ENCODE measurements at regions not wholly inside any gene's neighbourhood (a gene's known extent, or its start where the extent isn't known, plus 50 kb on each side); places are given as distances from the start of the nearest gene placed in this dataset.

DNA sequence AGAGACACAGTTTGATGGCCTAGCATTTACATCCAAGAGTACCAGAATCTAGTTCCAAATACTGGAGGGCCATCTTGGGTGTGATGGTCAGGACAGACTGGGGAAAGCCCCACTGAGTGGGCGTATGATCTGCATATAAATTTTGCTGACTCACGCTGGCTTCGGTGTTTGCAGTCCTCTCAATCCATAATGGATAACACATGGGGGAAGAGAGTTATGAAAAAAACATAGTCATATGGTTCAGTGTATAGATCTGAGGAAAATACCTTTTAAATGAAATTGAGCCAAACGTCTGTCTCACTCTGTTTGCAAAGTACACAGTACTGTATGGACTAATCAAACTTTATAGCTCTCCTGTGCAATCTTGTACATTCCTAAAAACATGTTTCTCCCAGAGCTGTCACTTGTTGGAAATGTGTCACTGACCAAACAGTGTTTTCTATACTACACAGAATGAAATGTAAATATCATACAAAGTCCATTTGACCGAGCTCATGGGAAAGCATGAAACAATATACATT, 125.3 kb upstream of the THBS1 start (continued):
- TF ChIP-seq, protein P1, sequence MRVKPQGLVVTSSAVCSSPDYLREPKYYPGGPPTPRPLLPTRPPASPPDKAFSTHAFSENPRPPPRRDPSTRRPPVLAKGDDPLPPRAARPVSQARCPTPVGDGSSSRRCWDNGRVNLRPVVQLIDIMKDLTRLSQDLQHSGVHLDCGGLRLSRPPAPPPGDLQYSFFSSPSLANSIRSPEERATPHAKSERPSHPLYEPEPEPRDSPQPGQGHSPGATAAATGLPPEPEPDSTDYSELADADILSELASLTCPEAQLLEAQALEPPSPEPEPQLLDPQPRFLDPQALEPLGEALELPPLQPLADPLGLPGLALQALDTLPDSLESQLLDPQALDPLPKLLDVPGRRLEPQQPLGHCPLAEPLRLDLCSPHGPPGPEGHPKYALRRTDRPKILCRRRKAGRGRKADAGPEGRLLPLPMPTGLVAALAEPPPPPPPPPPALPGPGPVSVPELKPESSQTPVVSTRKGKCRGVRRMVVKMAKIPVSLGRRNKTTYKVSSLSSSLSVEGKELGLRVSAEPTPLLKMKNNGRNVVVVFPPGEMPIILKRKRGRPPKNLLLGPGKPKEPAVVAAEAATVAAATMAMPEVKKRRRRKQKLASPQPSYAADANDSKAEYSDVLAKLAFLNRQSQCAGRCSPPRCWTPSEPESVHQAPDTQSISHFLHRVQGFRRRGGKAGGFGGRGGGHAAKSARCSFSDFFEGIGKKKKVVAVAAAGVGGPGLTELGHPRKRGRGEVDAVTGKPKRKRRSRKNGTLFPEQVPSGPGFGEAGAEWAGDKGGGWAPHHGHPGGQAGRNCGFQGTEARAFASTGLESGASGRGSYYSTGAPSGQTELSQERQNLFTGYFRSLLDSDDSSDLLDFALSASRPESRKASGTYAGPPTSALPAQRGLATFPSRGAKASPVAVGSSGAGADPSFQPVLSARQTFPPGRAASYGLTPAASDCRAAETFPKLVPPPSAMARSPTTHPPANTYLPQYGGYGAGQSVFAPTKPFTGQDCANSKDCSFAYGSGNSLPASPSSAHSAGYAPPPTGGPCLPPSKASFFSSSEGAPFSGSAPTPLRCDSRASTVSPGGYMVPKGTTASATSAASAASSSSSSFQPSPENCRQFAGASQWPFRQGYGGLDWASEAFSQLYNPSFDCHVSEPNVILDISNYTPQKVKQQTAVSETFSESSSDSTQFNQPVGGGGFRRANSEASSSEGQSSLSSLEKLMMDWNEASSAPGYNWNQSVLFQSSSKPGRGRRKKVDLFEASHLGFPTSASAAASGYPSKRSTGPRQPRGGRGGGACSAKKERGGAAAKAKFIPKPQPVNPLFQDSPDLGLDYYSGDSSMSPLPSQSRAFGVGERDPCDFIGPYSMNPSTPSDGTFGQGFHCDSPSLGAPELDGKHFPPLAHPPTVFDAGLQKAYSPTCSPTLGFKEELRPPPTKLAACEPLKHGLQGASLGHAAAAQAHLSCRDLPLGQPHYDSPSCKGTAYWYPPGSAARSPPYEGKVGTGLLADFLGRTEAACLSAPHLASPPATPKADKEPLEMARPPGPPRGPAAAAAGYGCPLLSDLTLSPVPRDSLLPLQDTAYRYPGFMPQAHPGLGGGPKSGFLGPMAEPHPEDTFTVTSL (CRISPR knock-in tag; IDR thresholded peaks at IDR 0.05; ENCODE audit: borderline replicate concordance), result peak; percentile 81; the same call in 1 of the 2 replicates
- TF ChIP-seq SNAPC2 (CRISPR knock-in tag; IDR thresholded peaks at IDR 0.05) (0 out of 2 replicates have a peak, but pooled peaks have one; percentile 22), HMG20A (CRISPR knock-in tag; IDR thresholded peaks at IDR 0.05; ENCODE audit: borderline replicate concordance) (peak; percentile 68; the same call in 1 of the 2 replicates), JUND (CRISPR knock-in tag; IDR thresholded peaks at IDR 0.05) (no peak), NR2C2 (CRISPR knock-in tag; IDR thresholded peaks at IDR 0.05; ENCODE audit: borderline replicate concordance) (no peak), KDM2A (CRISPR knock-in tag; IDR thresholded peaks at IDR 0.05; ENCODE audit: borderline replicate concordance, low read depth) (no peak), ZNF816 (CRISPR knock-in tag; IDR thresholded peaks at IDR 0.05; ENCODE audit: borderline replicate concordance) (no peak), NR2F6 (IDR thresholded peaks at IDR 0.05) (no peak; the same call in 1 of the 2 replicates), NR2F6 (CRISPR knock-in tag; IDR thresholded peaks at IDR 0.05) (peak; percentile 12; the same call in 1 of the 2 replicates), FOXP1 (IDR thresholded peaks at IDR 0.05) (0 out of 2 replicates have a peak, but pooled peaks have one; percentile 40), FOXP1 (CRISPR knock-in tag; IDR thresholded peaks at IDR 0.05) (peak; percentile 79), HOXA3 (CRISPR knock-in tag; IDR thresholded peaks at IDR 0.05) (0 out of 2 replicates have a peak, but pooled peaks have one; percentile 17), EHMT2 (IDR thresholded peaks at IDR 0.05; ENCODE audit: borderline replicate concordance, low read depth, low read length) (peak; percentile 65; the same call in 1 of the 2 replicates), EED (CRISPR knock-in tag; IDR thresholded peaks at IDR 0.05) (no peak), MAFG (CRISPR knock-in tag; IDR thresholded peaks at IDR 0.05) (peak; percentile 77), TCF12 (IDR thresholded peaks at IDR 0.05) (no peak), TCF12 (CRISPR knock-in tag; IDR thresholded peaks at IDR 0.05) (no peak), NR2F1 (CRISPR knock-in tag; IDR thresholded peaks at IDR 0.05) (no peak), ZNF839 (CRISPR knock-in tag; IDR thresholded peaks at IDR 0.05; ENCODE audit: borderline replicate concordance) (no peak), KLF12 (CRISPR knock-in tag; IDR thresholded peaks at IDR 0.05; ENCODE audit: borderline replicate concordance) (no peak)
- TF ChIP-seq, protein P2, sequence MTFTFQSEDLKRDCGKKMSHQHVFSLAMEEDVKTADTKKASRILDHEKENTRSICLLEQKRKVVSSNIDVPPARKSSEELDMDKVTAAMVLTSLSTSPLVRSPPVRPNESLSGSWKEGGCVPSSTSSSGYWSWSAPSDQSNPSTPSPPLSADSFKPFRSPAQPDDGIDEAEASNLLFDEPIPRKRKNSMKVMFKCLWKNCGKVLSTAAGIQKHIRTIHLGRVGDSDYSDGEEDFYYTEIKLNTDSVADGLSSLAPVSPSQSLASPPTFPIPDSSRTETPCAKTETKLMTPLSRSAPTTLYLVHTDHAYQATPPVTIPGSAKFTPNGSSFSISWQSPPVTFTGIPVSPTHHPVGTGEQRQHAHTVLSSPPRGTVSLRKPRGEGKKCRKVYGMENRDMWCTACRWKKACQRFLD (CRISPR knock-in tag; IDR thresholded peaks at IDR 0.05; ENCODE audit: borderline replicate concordance), result no peak
- TF ChIP-seq, protein P3, sequence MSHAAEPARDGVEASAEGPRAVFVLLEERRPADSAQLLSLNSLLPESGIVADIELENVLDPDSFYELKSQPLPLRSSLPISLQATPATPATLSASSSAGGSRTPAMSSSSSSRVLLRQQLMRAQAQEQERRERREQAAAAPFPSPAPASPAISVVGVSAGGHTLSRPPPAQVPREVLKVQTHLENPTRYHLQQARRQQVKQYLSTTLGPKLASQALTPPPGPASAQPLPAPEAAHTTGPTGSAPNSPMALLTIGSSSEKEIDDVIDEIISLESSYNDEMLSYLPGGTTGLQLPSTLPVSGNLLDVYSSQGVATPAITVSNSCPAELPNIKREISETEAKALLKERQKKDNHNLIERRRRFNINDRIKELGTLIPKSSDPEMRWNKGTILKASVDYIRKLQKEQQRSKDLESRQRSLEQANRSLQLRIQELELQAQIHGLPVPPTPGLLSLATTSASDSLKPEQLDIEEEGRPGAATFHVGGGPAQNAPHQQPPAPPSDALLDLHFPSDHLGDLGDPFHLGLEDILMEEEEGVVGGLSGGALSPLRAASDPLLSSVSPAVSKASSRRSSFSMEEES (CRISPR knock-in tag; IDR thresholded peaks at IDR 0.05), result peak; percentile 52; the same call in 1 of the 2 replicates
- TF ChIP-seq, protein P4, sequence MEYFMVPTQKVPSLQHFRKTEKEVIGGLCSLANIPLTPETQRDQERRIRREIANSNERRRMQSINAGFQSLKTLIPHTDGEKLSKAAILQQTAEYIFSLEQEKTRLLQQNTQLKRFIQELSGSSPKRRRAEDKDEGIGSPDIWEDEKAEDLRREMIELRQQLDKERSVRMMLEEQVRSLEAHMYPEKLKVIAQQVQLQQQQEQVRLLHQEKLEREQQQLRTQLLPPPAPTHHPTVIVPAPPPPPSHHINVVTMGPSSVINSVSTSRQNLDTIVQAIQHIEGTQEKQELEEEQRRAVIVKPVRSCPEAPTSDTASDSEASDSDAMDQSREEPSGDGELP (IDR thresholded peaks at IDR 0.05; ENCODE audit: borderline replicate concordance, low read depth), result peak; percentile 52; the same call in 1 of the 2 replicates
